ENCODE measurements at regions not wholly inside any gene's neighbourhood (a gene's known extent, or its start where the extent isn't known, plus 50 kb on each side); places are given as distances from the start of the nearest gene placed in this dataset.

DNA sequence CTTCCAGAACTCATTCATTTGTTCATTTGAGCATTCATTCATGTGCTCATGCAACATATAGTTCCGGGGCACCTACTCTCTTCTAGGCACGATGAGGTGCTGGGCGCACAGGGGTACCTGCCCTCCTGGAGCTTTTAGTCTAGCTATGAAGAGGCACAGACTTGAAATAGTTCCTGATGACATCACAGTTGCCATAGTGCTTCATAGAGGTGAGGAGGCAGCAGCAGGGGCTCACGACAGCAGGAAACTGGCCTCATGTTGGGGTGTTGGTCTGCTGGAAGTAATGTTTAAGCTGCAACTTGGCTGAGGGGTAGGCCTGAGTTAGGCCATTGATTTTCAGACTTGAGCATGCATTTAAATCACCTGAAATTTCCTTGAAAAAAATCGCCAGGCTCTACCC is 195.5 kb downstream of the PHETA1 start:
- H3K36me3 ChIP-seq (ENCODE audit: control insufficient read depth, insufficient read depth, low read length), result no peaks in the 10 kb centered on the region
- no peaks in the 10 kb centered on the region for H3K27me3 ChIP-seq (ENCODE audit: control insufficient read depth, insufficient read depth, low read length)
- H3K9me3 ChIP-seq (ENCODE audit: control insufficient read depth, low read length), result no peaks in the 10 kb centered on the region
- H3K4me1 ChIP-seq (ENCODE audit: control insufficient read depth, insufficient read depth, low read length), result no peaks in the 10 kb centered on the region
- H3K9ac ChIP-seq (ENCODE audit: low read length), result no peak overlapping the region
- no peak overlapping the region for H3K4me3 ChIP-seq (ENCODE audit: low read length)

DNA sequence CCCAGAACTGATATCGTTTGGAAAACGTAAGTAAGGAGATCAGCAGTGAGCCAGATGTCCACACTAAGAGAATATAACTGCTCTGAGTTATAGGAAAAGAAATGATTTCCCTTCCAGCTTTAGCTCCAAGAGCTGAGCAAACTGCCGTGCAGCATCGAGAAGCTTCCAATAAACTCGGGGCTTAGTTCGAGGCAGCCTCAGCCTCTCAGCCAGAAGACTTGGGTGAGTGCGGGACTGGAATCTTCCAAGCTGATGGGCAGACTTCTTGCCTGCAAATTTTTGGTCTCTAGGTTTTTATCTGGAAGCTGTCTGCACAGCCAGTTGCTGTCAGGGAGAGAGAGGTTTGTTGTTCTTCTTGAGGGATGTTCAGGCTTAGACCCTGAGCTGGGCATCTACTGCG is 196.1 kb downstream of the PHETA1 start:
- H3K27me3 ChIP-seq (ENCODE audit: control insufficient read depth, insufficient read depth, low read length), result no peaks in the 10 kb centered on the region

GRCh38 chr12:111171832-111172231 is 197.1 kb downstream of the PHETA1 start:
- H3K36me3 ChIP-seq (ENCODE audit: control insufficient read depth, insufficient read depth, low read length), result no peaks in the 10 kb centered on the region

More for the DNA sequence above, 196.1 kb downstream of the PHETA1 start:
- Histone ChIP-seq H3K9ac (ENCODE audit: low read length) (no peak overlapping the region), H3K4me1 (ENCODE audit: control insufficient read depth, insufficient read depth, low read length) (no peaks in the 10 kb centered on the region), H3K36me3 (ENCODE audit: control insufficient read depth, insufficient read depth, low read length) (no peaks in the 10 kb centered on the region), H3K9me3 (ENCODE audit: control insufficient read depth, low read length) (no peaks in the 10 kb centered on the region), H3K4me3 (ENCODE audit: low read length) (no peak overlapping the region)

DNA sequence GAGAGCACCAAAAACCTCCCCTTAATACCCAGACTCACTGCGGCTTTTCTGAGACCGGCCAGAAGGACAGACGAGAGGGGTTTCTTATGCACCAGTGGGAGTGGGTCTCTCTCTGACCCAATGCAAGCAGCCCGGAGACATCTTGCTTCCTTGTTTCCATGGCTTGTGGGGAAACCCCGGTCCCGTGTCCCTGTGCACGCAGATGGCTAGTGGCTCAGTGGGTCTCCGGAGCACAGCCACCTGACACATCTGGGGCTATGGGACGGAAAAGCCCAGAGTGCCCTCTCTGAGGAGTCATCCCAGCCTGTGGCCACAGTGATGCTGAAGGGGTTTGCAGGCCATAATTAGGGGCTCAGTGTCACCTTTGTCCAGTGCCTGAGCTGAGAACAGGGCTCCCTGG is 197.6 kb downstream of the PHETA1 start:
- Histone ChIP-seq H3K9ac (ENCODE audit: low read length) (no peak overlapping the region), H3K4me1 (ENCODE audit: control insufficient read depth, insufficient read depth, low read length) (no peaks in the 10 kb centered on the region), H3K9me3 (ENCODE audit: control insufficient read depth, low read length) (no peaks in the 10 kb centered on the region), H3K27me3 (ENCODE audit: control insufficient read depth, insufficient read depth, low read length) (no peaks in the 10 kb centered on the region), H3K36me3 (ENCODE audit: control insufficient read depth, insufficient read depth, low read length) (no peaks in the 10 kb centered on the region), H3K4me3 (ENCODE audit: low read length) (no peak overlapping the region)

More at GRCh38 chr12:111171832-111172231, 197.1 kb downstream of the PHETA1 start:
- Histone ChIP-seq H3K4me3 (ENCODE audit: low read length) (no peak overlapping the region), H3K4me1 (ENCODE audit: control insufficient read depth, insufficient read depth, low read length) (no peaks in the 10 kb centered on the region), H3K27me3 (ENCODE audit: control insufficient read depth, insufficient read depth, low read length) (no peaks in the 10 kb centered on the region), H3K9ac (ENCODE audit: low read length) (no peak overlapping the region), H3K9me3 (ENCODE audit: control insufficient read depth, low read length) (no peaks in the 10 kb centered on the region)

DNA sequence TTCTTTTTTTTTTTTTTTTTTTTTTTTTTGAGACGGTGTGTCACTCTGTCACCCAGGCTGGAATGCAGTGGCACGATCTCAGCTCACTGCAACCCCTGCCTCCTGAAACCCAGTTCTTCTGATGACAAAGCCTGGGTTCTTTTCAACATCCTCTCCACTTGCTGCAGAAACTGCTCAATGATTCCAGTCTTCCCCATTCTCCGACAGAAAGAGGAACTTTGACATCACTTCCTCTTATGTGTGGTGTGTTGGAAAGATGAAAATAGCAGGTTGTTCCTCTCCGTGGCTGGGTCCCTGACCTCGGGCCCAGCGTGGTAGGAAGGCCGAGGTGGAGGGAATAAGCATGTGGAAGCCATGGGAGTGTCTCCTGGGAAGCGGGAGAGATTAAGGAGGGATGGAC is 198.4 kb downstream of the PHETA1 start:
- Histone ChIP-seq H3K4me1 (ENCODE audit: control insufficient read depth, insufficient read depth, low read length) (no peaks in the 10 kb centered on the region), H3K4me3 (ENCODE audit: low read length) (no peak overlapping the region), H3K27me3 (ENCODE audit: control insufficient read depth, insufficient read depth, low read length) (no peaks in the 10 kb centered on the region), H3K36me3 (ENCODE audit: control insufficient read depth, insufficient read depth, low read length) (no peaks in the 10 kb centered on the region), H3K9me3 (ENCODE audit: control insufficient read depth, low read length) (no peaks in the 10 kb centered on the region), H3K9ac (ENCODE audit: low read length) (no peak overlapping the region)

- Histone ChIP-seq H3K9ac (ENCODE audit: low read length) (no peak overlapping the region), H3K9me3 (ENCODE audit: control insufficient read depth, low read length) (no peaks in the 10 kb centered on the region), H3K36me3 (ENCODE audit: control insufficient read depth, insufficient read depth, low read length) (no peaks in the 10 kb centered on the region), H3K4me3 (ENCODE audit: low read length) (no peak overlapping the region), H3K4me1 (ENCODE audit: control insufficient read depth, insufficient read depth, low read length) (no peaks in the 10 kb centered on the region), H3K27me3 (ENCODE audit: control insufficient read depth, insufficient read depth, low read length) (no peaks in the 10 kb centered on the region)
Measured at GRCh38 chr12:111169456-111169855, 199.4 kb downstream of the PHETA1 start.

DNA sequence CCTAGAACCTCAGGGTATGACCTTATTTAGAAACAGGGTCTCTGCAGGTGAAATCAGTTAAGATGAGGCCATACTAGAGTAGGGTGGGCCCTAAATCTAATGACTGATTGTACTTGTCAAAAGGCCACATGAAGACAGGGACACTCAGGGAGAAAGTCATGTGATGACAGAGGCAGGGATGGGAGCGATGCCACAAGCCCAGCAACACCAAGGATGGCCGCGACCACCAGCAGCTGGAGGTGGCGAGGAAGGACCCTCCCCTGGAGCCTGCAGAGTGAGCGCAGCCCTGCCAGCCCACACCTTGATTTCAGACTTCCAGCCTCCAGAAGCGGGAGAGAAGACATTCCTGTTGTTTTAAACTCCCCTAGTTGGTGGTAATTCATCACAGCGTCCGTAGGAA is 199.9 kb downstream of the PHETA1 start:
- Histone ChIP-seq H3K27me3 (ENCODE audit: control insufficient read depth, insufficient read depth, low read length) (no peaks in the 10 kb centered on the region), H3K4me3 (ENCODE audit: low read length) (no peak overlapping the region), H3K9ac (ENCODE audit: low read length) (no peak overlapping the region), H3K4me1 (ENCODE audit: control insufficient read depth, insufficient read depth, low read length) (no peaks in the 10 kb centered on the region), H3K36me3 (ENCODE audit: control insufficient read depth, insufficient read depth, low read length) (no peaks in the 10 kb centered on the region), H3K9me3 (ENCODE audit: control insufficient read depth, low read length) (no peaks in the 10 kb centered on the region)

- Histone ChIP-seq H3K4me3 (ENCODE audit: low read length) (no peak overlapping the region), H3K36me3 (ENCODE audit: control insufficient read depth, insufficient read depth, low read length) (no peaks in the 10 kb centered on the region), H3K9me3 (ENCODE audit: control insufficient read depth, low read length) (no peaks in the 10 kb centered on the region)
Measured at GRCh38 chr12:111168009-111168900, 200.6 kb downstream of the PHETA1 start.

GRCh38 chr12:111166779-111167540 is 201.9 kb downstream of the PHETA1 start:
- H3K4me1 ChIP-seq (ENCODE audit: control insufficient read depth, insufficient read depth, low read length), result no peaks in the 10 kb centered on the region
- H3K4me3 ChIP-seq (ENCODE audit: low read length), result no peak overlapping the region
- H3K27me3 ChIP-seq (ENCODE audit: control insufficient read depth, insufficient read depth, low read length), result no peaks in the 10 kb centered on the region
- no peaks in the 10 kb centered on the region for H3K9me3 ChIP-seq (ENCODE audit: control insufficient read depth, low read length)
- H3K9ac ChIP-seq (ENCODE audit: low read length), result no peak overlapping the region
- no peaks in the 10 kb centered on the region for H3K36me3 ChIP-seq (ENCODE audit: control insufficient read depth, insufficient read depth, low read length)

More at GRCh38 chr12:111168009-111168900, 200.6 kb downstream of the PHETA1 start:
- Histone ChIP-seq H3K27me3 (ENCODE audit: control insufficient read depth, insufficient read depth, low read length) (no peaks in the 10 kb centered on the region), H3K4me1 (ENCODE audit: control insufficient read depth, insufficient read depth, low read length) (no peaks in the 10 kb centered on the region), H3K9ac (ENCODE audit: low read length) (no peak overlapping the region)

- Histone ChIP-seq H3K4me3 (ENCODE audit: low read length) (no peak overlapping the region), H3K36me3 (ENCODE audit: control insufficient read depth, insufficient read depth, low read length) (no peaks in the 10 kb centered on the region), H3K9ac (ENCODE audit: low read length) (no peak overlapping the region), H3K9me3 (ENCODE audit: control insufficient read depth, low read length) (no peaks in the 10 kb centered on the region), H3K4me1 (ENCODE audit: control insufficient read depth, insufficient read depth, low read length) (no peaks in the 10 kb centered on the region), H3K27me3 (ENCODE audit: control insufficient read depth, insufficient read depth, low read length) (peaks cover 9% of the 10 kb centered on the region)
Measured at GRCh38 chr12:111164833-111165525, 203.9 kb downstream of the PHETA1 start.

GRCh38 chr12:111163422-111163821 is 205.5 kb downstream of the PHETA1 start:
- H3K4me1 ChIP-seq (ENCODE audit: control insufficient read depth, insufficient read depth, low read length), result no peaks in the 10 kb centered on the region
- H3K9me3 ChIP-seq (ENCODE audit: control insufficient read depth, low read length), result no peaks in the 10 kb centered on the region
- H3K4me3 ChIP-seq (ENCODE audit: low read length), result no peak overlapping the region
- H3K36me3 ChIP-seq (ENCODE audit: control insufficient read depth, insufficient read depth, low read length), result no peaks in the 10 kb centered on the region
- peaks cover 9% of the 10 kb centered on the region for H3K27me3 ChIP-seq (ENCODE audit: control insufficient read depth, insufficient read depth, low read length)
- no peak overlapping the region for H3K9ac ChIP-seq (ENCODE audit: low read length)

- H3K9ac ChIP-seq (ENCODE audit: low read length), result no peak overlapping the region
- H3K27me3 ChIP-seq (ENCODE audit: control insufficient read depth, insufficient read depth, low read length), result peaks cover 9% of the 10 kb centered on the region
- no peaks in the 10 kb centered on the region for H3K9me3 ChIP-seq (ENCODE audit: control insufficient read depth, low read length)
Measured at GRCh38 chr12:111161898-111162297, 207.0 kb downstream of the PHETA1 start.

More at GRCh38 chr12:111161898-111162297, 207.0 kb downstream of the PHETA1 start:
- Histone ChIP-seq H3K4me3 (ENCODE audit: low read length) (no peak overlapping the region), H3K4me1 (ENCODE audit: control insufficient read depth, insufficient read depth, low read length) (no peaks in the 10 kb centered on the region), H3K36me3 (ENCODE audit: control insufficient read depth, insufficient read depth, low read length) (no peaks in the 10 kb centered on the region)
